SU-DHL-6 (cell line): ENCODE measurements at regions not wholly inside any gene's neighbourhood (a gene's known extent, or its start where the extent isn't known, plus 50 kb on each side); places are given as distances from the start of the nearest gene placed in this dataset.

Source experiments
- H2AFZ ChIP-seq: fragments of 200-600 bp; sonication (generic); 2 replicates; pipeline ENCODE4 v1.6.1; 2014; ENCODE audit warnings: low read depth, mild to moderate bottlenecking, moderate library complexity, mixed read lengths, antibody characterized with exemption, low read length; ENCODE audit not compliant: severe bottlenecking
- H3F3A ChIP-seq: fragments of 200-600 bp; shearing (Covaris generic); 2 replicates; pipeline ENCODE4 v1.6.0; 2016; ENCODE audit warnings: antibody characterized with exemption, mild to moderate bottlenecking; ENCODE audit not compliant: insufficient read depth
- H3K27ac ChIP-seq: fragments of 200-600 bp; sonication (generic); 2 replicates; pipeline ENCODE4 v1.5.1; 2016; ENCODE audit warnings: low read depth, mild to moderate bottlenecking, low read length, moderate library complexity, mixed read lengths
- H3K27me3 ChIP-seq: fragments of 200-600 bp; sonication (generic), shearing (Covaris generic); 2 replicates; pipeline ENCODE4 v1.6.0; 2014; ENCODE audit warnings: mild to moderate bottlenecking, low read length
- H3K36me3 ChIP-seq: fragments of 200-600 bp; sonication (generic); 2 replicates; pipeline ENCODE4 v1.6.1; 2014; ENCODE audit warnings: mild to moderate bottlenecking, low read length, mixed read lengths
- H3K4me2 ChIP-seq: fragments of 300-600, 200-600 bp; shearing (Covaris generic), sonication (generic); 2 replicates; pipeline ENCODE4 v1.6.0; 2014; ENCODE audit warnings: low read length, low read depth, mild to moderate bottlenecking; ENCODE audit not compliant: poor library complexity, severe bottlenecking
- H3K4me3 ChIP-seq: fragments of 200-600 bp; sonication (generic); 2 replicates; pipeline ENCODE4 v1.5.1; 2014; ENCODE audit warnings: antibody characterized with exemption, low read length, mild to moderate bottlenecking, mixed read lengths; ENCODE audit not compliant: insufficient read depth, poor library complexity, severe bottlenecking
- H3K79me2 ChIP-seq: fragments of 200-600 bp; sonication (generic); 2 replicates; pipeline ENCODE4 v1.6.1; 2014; ENCODE audit warnings: mild to moderate bottlenecking, low read length, moderate library complexity; ENCODE audit not compliant: insufficient read depth
- H3K9ac ChIP-seq: fragments of 200-600 bp; sonication (generic); 2 replicates; pipeline ENCODE4 v1.7.0; 2014; ENCODE audit warnings: mild to moderate bottlenecking, low read length
- H3K9me2 ChIP-seq: fragments of 200-600 bp; sonication (generic); replicated peaks from 2 replicates; pipeline ENCODE4 v1.6.1; 2014; ENCODE audit warnings: low read length; ENCODE audit not compliant: insufficient read depth
- H3K9me3 ChIP-seq: fragments of 200-600 bp; sonication (generic); 2 replicates; pipeline ENCODE4 v1.6.1; 2014; ENCODE audit warnings: low read length, mixed read lengths; ENCODE audit not compliant: insufficient read depth
- H4K20me1 ChIP-seq: fragments of 200-600 bp; sonication (generic); 2 replicates; pipeline ENCODE4 v1.6.1; 2014; ENCODE audit warnings: low read depth, mild to moderate bottlenecking, antibody characterized with exemption, low read length, moderate library complexity, mixed read lengths
- EZH2phosphoT487 ChIP-seq: fragments of 200-600 bp; sonication (generic), shearing (Covaris generic); conservative IDR thresholded peaks from 2 replicates; pipeline ENCODE4 v1.6.1; 2018; ENCODE audit warnings: mild to moderate bottlenecking, antibody characterized with exemption, low read length, moderate library complexity, mixed read lengths
- TF ChIP-seq, protein P1 (sequence below): fragments of 200-600 bp; sonication (generic); IDR thresholded peaks from one replicate; pipeline ENCODE4 v1.5.1; 2017; ENCODE audit warnings: antibody characterized with exemption, mild to moderate bottlenecking, low read length, moderate library complexity; ENCODE audit not compliant: insufficient read depth, poor library complexity, severe bottlenecking

DNA sequence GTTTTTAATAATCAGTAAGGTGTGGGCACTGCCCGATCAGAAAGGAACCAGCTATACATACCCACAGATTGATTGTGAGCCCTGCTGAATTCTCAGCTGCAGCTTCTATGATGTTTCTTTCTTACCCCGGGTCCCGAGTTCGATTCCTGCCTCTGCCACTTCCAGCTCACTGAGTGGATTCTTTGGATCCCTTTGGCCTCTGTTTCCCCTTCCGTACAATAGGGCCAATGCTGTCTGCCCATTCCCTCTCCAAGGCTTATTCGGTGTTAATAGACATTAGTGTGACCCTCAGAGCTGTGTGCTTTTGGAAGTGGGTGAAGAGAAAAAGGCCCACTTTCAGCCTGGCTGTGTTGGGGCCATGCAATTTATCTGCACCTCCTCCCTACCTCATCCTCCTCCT lies 115.8 kb downstream of the IRX5 start:
- no peaks in the 10 kb centered on the region for H3K36me3 ChIP-seq
- no peak overlapping the region for H3K9ac ChIP-seq
- no peak overlapping the region for H2AFZ ChIP-seq
- H4K20me1 ChIP-seq, result no peaks in the 10 kb centered on the region
- H3K4me3 ChIP-seq, result no peak overlapping the region
- no peaks in the 10 kb centered on the region for H3K79me2 ChIP-seq
- H3K27me3 ChIP-seq, result no peaks in the 10 kb centered on the region
- H3K27ac ChIP-seq, result no peak overlapping the region
- no peaks in the 10 kb centered on the region for H3K9me3 ChIP-seq
- no peaks in the 10 kb centered on the region for H3F3A ChIP-seq
- no peaks in the 10 kb centered on the region for H3K9me2 ChIP-seq
- no peak overlapping the region for H3K4me2 ChIP-seq
- TF ChIP-seq, protein P1, sequence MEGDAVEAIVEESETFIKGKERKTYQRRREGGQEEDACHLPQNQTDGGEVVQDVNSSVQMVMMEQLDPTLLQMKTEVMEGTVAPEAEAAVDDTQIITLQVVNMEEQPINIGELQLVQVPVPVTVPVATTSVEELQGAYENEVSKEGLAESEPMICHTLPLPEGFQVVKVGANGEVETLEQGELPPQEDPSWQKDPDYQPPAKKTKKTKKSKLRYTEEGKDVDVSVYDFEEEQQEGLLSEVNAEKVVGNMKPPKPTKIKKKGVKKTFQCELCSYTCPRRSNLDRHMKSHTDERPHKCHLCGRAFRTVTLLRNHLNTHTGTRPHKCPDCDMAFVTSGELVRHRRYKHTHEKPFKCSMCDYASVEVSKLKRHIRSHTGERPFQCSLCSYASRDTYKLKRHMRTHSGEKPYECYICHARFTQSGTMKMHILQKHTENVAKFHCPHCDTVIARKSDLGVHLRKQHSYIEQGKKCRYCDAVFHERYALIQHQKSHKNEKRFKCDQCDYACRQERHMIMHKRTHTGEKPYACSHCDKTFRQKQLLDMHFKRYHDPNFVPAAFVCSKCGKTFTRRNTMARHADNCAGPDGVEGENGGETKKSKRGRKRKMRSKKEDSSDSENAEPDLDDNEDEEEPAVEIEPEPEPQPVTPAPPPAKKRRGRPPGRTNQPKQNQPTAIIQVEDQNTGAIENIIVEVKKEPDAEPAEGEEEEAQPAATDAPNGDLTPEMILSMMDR, result no peak

DNA sequence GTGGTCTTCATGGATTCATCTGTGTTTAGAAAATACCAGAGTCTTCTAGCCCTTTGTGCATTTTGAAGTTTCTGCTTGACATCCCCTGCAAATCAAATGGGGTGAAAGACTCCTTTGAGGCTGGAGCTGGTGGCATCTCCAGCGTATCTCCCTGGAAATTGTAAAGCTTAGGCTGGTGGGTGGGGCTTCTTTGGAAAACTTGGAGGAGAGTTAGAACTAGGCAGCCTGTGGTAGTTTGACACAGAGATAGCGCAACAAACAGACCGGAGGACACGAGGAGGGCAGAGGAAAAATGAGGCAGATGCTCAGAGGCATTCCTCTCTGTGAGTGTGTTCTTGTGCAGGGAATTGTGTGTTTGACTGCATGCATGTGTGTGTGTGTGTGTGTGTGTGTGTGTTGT lies 116.3 kb downstream of the IRX5 start:
- Histone ChIP-seq H3K36me3 (no peaks in the 10 kb centered on the region), H3K4me3 (no peak overlapping the region), H3F3A (no peaks in the 10 kb centered on the region), H2AFZ (no peak overlapping the region), H3K9me2 (no peaks in the 10 kb centered on the region), H3K27me3 (no peaks in the 10 kb centered on the region), H3K79me2 (no peaks in the 10 kb centered on the region), H3K27ac (no peak overlapping the region), H3K9ac (no peak overlapping the region), H3K9me3 (no peaks in the 10 kb centered on the region), H4K20me1 (no peaks in the 10 kb centered on the region), H3K4me2 (no peak overlapping the region)
- TF ChIP-seq, protein P1, result no peak
- TF ChIP-seq EZH2phosphoT487, result no peak

DNA sequence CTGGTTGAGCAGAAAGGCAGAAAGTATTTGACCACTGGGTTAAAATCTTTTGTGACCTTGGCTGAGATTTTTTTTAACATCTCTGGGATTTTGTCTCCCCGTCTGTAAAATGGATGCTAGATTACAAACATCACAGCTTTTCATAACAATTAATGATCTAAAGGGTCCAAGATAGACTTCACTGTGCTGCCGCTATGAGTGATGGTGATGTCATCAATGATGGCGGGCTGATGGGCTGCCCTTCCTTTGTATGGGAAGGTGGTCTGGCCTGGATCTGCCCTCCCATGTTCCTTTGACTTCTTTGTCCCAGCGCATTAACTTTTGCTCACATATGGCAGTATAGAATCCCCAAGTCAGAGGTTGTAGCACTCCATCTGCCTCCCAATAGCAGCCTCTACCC lies 116.7 kb downstream of the IRX5 start:
- H3K9ac ChIP-seq, result no peak overlapping the region
- no peak overlapping the region for H2AFZ ChIP-seq
- H3K4me3 ChIP-seq, result no peak overlapping the region
- TF ChIP-seq, protein P1, result no peak
- no peak for TF ChIP-seq EZH2phosphoT487
- H3K27ac ChIP-seq, result no peak overlapping the region
- H3F3A ChIP-seq, result no peaks in the 10 kb centered on the region
- H3K36me3 ChIP-seq, result no peaks in the 10 kb centered on the region
- no peaks in the 10 kb centered on the region for H3K9me2 ChIP-seq
- no peaks in the 10 kb centered on the region for H3K79me2 ChIP-seq
- no peaks in the 10 kb centered on the region for H4K20me1 ChIP-seq
- no peak overlapping the region for H3K4me2 ChIP-seq
- H3K27me3 ChIP-seq, result no peaks in the 10 kb centered on the region
- no peaks in the 10 kb centered on the region for H3K9me3 ChIP-seq
